G401.6 (cell line): ENCODE measurements at regions not wholly inside any gene's neighbourhood (a gene's known extent, or its start where the extent isn't known, plus 50 kb on each side); places are given as distances from the start of the nearest gene placed in this dataset.

Experiments
- FAIRE-seq: peaks from 2 replicates; lab custom pipeline; 2012; peaks lifted over from hg19 to GRCh38; lab: Jason Lieb, UNC

- FAIRE-seq = no peak
Measured at GRCh38 chr10:120960725-120961124, 109.6 kb downstream of the WDR11 start.

GRCh38 chr10:120961795-120962755 is 110.9 kb downstream of the WDR11 start:
- no peak for FAIRE-seq

- FAIRE-seq = no peak
Measured at GRCh38 chr10:120962756-120963593, 111.8 kb downstream of the WDR11 start.

- FAIRE-seq = no peak
Measured at GRCh38 chr10:120963594-120964220, 112.5 kb downstream of the WDR11 start.

GRCh38 chr10:120966657-120967045 is 115.5 kb downstream of the WDR11 start:
- no peak for FAIRE-seq

GRCh38 chr10:120969219-120969645 is 118.1 kb downstream of the WDR11 start:
- no peak for FAIRE-seq

GRCh38 chr10:120970595-120971529 is 119.7 kb downstream of the WDR11 start:
- no peak for FAIRE-seq

GRCh38 chr10:120971671-120972070 is 120.5 kb downstream of the WDR11 start:
- no peak for FAIRE-seq

- FAIRE-seq = no peak
Measured at GRCh38 chr10:120972259-120972658, 121.1 kb downstream of the WDR11 start.

GRCh38 chr10:120975072-120975867 is 124.1 kb downstream of the WDR11 start:
- no peak for FAIRE-seq

- FAIRE-seq = no peak
Measured at GRCh38 chr10:120975868-120976225, 124.7 kb downstream of the WDR11 start.

- no peak for FAIRE-seq
Measured at GRCh38 chr10:120977897-120978296, 126.7 kb downstream of the WDR11 start.

GRCh38 chr10:120978589-120979252 is 127.6 kb downstream of the WDR11 start:
- FAIRE-seq = no peak

GRCh38 chr10:120979435-120980278 is 128.5 kb downstream of the WDR11 start:
- no peak for FAIRE-seq

GRCh38 chr10:120980279-120981255 is 129.4 kb downstream of the WDR11 start:
- no peak for FAIRE-seq

- FAIRE-seq = no peak
Measured at GRCh38 chr10:120981601-120982391, 130.6 kb downstream of the WDR11 start.

- no peak for FAIRE-seq
Measured at GRCh38 chr10:120982507-120982906, 131.3 kb downstream of the WDR11 start.
